Activated T-helper 9 cell treated with anti-CD3 and anti-CD28 coated beads, Interleukin-2, amount 50 U/mL, for 16 hours (primary cell): ENCODE measurements at regions not wholly inside any gene's neighbourhood (a gene's known extent, or its start where the extent isn't known, plus 50 kb on each side); places are given as distances from the start of the nearest gene placed in this dataset.

Experiments
- DNase-seq: peaks from one replicate; pipeline ENCODE4 v3.0.0-alpha.2; 2020; ENCODE audit warnings: low read depth

DNA sequence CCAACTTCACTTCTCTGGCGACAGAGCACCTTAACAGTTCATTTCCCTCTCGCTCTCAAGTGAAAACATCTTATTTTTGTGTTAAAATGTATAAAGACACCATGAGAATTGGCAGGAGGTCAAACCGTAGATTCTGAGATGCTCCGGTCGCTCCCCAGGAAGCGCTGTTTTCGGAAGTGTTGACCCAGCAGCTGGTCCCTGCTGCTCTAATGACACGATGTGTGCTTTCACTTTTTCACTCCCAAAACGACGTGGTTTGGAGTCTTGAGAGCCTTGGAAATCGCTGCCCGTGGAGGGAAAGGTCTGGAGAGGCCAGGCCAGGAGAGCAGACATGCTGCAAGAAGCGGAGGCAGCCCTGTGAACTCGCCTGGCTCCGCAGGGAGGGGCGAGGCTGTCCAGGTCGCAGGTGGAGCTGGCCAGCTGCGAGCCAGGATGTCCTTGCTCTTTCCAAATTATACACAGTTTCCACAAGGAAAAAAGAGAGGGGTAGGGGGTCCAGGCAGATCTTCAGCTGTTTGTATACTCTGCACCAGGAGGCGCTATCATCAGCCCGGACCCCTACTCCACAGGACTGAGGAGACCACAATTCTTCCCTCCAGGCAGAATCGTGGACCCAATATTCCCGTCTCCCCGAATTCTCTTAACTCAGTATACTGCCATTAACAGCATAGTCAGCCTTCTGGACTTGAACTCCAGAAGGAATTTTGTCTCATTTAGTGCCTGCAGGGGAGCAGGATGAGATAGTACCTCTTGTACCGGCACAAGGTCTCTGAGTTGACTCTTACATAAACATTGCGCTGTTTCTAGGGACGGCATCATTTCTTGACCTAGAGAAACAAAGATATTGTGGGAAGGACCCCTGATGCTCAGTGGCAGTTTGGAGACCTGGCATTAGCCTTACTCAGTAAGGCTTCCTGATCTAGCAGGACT lies 248.6 kb upstream of the ANKRD55 start:
- no peak for DNase-seq

DNA sequence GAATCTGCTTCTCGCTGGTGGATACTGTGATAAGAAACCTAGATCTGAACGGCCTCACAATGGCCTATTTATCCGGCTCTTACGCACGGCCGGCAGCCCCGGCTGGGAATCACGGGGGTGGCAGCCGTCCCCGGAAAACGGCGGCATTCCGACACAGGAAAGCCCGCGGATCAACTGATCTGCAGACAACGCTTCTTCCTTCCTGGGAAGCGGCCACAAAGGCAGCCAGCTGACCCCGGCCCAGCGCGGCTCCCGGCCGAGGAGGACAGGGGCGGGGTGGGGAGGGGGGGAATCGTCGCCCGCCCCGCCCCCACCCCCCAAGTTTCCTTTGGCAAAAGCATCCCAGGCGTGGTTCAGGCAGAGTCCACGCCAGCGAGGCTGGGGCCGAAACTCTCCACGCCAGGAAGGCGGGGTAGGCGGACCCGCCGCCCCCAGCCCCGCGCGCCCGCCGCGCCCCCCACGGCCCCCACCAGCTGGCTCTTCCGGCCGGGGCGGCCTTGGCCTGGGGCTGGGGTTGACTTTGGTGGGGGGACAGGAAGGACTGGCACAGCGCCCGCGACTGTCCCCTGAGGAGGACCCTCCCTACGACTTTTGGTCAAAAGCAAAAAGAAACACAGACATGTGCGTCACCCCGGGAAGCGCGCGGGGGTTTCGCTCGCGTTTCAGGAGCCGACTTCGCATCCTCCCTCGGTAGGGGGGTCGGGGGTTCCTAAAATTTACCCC lies 247.7 kb upstream of the ANKRD55 start:
- peak; percentile 15 for DNase-seq

DNA sequence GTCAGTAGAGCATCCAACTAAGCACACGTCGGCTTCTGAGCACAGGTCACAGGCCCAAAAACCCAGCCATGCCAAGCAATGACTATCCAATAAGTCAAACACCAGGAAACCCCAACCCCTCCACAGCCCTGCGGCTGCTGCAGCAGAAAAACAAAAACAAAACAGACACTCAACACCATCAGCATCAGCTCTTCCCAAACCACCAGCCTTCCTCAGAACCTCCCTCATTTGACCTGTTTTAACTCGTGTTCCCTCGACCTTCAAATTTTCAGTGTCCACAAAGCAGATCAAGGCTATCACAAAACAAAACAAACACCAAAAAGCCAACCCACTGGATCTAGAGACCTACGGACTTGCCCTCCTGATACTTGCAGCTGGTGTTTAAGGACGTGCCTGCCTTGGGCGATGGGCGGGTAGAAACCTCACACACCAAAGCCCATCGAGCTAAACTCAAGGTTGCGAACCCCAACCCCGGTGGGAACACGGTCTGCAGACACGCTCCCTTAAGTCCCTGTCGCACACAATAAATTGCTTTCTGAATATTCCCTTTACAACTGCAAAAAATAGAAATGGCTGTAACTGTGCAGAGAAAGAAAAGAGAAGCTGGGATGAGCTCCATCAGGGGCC lies 247.1 kb upstream of the ANKRD55 start:
- no peak for DNase-seq

DNA sequence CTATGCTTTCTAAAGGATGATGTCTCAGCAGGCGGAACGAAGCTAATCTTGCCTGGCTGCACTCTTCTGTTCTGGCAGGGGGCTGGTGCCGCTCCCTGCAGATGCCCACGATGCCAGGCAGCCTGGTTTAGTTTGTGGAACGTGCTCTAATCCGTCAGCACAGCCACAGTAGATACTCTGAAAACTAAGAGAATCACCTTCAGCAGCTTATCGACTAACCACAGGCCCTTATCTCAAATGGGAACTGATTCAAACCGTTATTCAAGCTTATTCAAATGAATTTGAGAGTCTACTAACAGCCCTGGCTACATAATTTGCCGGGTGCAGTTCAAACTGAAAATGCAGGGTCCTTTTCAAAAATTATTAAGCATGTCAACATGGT lies 246.6 kb upstream of the ANKRD55 start:
- DNase-seq: no peak

DNA sequence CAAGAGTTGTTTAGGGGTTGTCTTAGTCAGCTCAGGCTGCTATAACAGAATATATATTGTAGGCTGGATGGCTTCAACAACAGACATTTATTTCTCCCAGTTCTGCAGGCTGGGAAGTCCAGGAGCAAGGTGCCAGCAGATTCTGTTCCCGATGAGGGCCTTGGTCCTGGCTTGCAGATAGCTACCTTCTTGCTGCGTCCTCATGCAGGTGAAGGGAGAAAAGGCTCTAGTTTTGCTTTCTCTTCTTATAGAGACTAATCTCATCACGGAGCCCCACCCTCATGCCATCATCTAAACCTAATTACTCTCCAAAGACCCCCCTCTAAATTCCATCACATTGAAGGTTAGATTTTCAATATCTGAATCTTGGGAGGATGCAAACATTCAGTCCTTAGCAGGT lies 246.0 kb upstream of the ANKRD55 start:
- no peak for DNase-seq

DNA sequence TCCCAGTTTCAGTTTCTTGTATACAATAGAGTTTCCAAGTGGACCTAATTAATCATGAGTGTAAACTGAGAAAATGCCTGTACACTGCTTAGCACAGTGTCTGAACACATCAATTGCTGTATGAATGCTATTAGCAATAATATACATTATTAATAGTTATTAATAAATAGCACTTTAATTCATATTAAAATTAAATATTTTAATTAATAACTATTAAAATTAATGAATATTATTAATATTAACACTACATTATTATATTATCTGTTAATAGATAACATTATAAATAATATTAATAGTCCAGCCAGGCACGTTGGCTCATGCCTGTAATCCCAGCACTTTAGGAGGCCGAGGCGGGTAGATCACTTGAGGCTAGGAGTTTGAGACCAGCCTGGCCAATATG lies 244.9 kb upstream of the ANKRD55 start:
- DNase-seq: no peak

DNA sequence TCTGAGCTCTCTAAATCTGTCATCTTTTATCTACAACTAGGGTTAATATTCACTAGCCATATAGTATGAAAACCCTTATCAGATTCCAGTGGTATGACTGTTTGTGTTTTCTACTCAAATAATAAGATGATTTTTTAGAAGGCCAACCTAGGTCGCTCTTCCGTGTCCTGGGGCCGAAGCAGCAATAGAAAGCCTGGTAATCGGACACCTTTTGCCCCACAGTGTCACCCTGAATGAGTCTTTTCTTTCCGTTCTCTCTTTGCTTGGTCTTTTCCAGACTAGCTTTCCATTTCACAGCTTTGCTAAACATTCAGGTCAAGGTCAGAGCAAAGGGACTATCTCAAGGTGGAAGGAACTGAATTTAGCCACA lies 243.3 kb upstream of the ANKRD55 start:
- DNase-seq: no peak

DNA sequence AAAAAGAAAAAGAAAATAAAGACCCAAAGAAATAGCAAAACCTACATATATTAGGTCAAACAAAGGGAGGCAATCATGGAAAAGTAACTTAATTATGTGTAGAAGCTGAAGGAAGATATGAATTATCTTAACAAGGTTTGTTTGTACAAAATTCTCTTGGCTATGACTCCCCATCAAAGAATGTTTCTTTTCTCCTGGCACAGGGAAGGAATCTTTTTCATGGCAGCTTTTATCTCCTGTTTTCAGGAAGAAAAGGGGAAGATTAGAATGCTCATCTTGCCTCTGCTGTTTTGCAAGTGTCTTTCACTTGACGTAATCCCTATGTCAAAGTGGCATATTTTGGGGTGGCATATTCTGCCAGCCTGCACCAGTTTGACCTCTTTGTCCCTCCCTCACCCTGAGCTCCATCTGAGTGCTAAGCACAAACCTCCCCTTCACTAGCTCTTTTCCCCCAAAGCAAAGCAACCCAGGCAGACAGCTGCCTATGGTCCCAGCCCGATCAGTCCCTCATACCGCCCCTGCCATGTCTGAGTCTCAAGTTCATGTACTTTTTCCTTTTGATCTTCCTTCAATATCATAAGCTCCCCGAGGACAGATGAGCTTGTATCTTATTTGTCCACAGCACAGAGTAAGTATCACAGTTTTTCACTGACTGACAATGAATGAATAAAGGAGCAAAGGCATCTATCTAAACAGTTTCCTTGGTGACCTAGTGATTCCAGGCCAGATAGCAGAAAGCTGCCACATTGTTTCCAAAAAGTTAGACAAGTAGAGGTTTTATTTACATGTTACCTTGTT lies 242.8 kb upstream of the ANKRD55 start:
- DNase-seq: no peak

DNA sequence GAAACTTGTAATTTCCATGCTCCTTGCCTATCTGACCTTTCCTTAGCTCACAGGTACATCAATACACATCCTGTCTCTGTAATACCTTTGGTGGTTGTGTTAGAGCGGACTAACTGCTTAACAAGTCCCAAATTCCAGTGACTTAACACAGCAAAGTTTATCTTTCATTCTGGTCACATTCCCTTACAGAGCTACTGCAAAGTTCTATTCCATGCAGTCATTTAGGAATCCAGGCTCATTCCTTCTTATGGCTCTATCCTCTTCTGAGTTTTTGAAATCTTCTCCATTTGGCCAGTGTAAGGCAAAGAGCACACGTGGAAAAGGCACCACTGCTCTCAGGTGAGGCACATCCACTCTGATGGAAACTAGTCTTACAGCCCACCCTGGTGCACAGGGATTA lies 238.6 kb upstream of the ANKRD55 start:
- DNase-seq: no peak

DNA sequence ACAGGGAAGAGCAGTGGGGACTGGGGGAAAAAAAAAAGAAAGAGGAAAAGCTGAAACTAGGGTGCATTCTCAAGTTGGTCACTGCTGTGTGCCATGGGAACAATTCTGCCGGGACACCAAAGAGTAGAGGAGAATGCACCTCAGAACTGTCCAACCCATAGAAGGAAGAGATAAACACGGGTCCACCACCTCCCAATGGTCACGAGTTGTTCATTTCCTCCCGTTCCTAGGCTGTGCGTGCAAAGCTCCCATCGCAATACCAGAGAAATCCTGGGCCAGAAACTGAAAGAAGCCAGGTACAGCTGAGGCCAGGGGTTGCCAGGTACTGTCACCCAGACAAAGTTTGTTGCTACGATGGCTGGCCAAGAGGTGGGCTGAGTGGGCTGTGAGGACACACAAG lies 236.9 kb upstream of the ANKRD55 start:
- DNase-seq: no peak

DNA sequence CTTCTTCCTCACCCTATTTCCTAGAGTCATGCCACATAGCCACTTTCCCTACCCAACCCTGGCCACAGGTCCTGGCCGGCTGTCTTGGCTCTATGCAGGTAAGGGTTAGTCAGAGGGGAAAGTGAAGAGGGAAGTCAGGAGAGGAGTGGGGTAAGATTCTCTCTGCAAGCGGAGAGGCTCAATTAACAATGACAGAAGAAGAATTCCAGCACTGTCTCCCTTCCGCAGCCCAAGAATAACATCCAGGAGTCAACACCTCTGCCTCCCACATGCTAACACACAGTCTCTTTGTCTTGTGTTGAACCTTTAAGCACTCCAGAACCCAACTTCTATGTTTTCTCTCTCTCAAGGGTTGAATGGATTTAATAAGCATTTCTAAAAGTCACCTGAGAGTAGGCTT lies 235.1 kb upstream of the ANKRD55 start:
- DNase-seq: no peak

DNA sequence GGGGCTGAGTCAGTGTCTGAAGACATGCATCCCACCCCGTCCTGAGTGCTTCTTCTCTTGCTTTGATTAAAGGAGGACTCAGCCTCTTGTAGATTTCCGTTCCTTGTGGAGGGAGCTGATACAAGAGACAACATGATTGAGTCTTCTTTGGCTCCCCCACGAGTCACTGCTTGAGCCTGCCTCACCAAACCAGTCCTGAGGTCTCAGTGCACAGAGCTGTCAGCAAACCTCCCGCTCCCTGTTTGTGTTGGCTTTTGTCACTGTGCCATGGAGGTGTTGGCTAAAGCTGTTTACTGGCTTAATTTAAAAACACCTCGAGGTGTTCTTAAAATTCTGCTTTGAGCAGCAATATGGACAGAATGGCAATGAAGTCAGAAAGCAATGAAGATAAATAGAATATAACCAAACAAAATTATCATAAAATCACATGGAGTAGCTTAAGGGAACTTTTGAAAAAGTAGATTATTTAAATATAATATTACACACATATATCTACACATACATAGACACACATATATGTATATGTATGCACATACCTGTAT lies 234.1 kb upstream of the ANKRD55 start:
- no peak for DNase-seq

DNA sequence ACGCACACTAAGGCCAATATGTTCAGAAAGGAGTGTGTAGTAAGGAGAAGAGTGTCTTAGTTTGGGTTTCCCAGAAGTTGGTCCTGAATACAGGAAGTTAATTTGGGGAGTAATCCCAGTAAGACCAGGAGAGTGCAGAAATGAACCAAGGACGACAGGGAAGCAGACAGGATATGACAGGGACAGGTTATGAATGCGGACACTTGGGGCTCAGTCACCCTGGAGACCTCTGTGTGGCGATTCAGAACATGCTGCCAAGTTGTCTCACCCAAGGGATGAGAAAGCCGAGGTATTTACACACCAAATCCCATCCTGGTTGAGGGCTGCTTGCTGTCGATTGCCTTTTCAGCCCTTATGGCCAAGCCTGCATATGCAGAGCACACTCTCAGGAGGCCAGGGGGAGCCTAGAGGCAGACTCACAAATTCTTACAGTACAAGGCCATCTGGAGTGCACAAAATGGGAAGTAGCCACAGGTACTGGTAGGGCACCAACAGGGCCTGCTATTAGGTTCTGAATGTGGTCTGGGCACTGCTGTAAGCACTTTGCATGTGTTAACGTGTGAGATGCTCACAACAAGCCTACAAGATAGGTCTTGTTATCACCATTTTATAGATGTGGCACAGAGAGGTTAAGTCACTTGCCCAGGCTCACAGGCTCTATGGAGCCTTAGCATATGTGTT lies 233.1 kb upstream of the ANKRD55 start:
- no peak for DNase-seq

DNA sequence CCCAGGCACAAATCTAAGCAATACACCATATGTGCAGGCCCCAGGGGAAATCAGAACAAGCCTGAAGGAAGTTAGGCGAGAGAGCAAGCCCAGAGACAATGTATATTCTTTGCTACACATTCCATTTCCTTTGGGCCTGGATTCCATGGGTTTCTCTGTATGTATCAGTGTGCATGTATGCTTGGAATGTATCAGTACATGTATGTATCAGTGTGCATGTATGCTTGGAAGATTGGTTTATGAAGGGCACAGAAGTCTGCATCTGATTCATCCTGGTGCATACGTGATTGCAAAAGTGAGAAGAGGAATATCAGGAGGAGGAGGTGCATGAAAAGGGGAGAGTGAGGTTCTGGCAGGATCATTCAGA lies 232.6 kb upstream of the ANKRD55 start:
- no peak for DNase-seq

DNA sequence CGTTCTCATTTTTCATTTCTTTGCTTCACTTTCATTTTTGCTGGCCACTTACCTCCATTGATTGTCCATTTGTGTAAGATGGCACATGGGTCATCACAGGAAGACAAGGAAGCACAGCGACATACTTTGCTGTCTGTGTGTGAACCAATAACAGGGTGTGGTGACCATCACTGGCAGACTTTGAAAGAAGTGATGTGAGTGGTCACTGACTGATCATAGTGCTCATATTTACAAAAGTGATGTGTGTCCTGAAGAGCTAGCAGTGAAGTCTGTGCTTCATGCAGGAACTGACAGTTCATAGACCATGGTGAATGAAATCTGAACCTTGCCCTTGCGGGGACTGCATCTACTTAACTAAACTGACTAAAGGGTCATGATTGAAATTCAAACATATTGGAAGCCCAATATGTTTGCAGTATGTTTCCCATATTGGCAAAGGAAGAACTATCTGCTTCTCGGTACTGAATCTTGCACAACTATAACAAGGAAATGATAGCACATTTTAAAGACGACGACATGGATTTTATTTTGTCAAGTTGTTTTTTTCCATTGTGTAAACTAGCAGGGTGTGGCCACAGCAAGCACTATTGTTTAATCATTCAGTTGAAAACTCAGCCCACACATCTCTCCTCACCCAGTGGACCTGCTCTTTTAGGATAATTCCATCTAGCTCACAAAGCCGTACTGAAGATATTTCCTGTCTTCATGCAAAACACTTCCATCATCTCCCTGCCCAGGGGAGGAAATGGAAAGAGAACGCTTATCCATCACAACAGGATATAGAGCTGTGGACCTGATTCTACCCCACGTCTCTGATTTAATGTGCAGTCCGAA lies 232.0 kb upstream of the ANKRD55 start:
- DNase-seq: no peak

DNA sequence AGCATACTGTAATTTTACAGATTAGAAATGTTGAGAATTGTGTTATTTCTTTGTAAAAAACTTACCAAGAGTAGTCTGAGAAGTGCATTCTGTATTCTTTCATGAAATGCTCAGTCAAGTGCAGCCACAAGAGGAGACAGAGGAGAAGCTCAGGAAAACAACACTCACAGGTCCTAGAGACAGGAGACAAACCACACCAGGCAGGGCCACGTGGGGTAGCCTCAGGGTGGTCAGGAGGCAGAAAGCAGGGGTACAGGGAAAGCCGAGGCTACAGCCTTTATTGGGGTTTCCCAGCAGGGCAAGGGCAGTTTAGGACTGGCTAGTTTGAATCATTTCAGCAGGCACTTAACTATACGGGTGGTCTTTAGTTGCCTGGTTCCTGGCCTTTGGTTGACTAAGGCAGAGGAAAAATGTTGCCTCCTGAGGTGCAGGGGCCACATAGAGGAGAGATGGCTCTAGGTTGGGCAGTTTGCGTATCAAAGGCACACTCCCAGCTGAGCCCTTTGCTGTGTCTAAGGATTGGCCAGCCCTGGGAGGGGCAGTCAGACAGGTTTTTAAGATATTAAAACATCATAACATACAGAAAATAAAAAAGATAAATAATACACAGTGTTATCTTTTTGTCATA lies 230.9 kb upstream of the ANKRD55 start:
- no peak for DNase-seq

DNA sequence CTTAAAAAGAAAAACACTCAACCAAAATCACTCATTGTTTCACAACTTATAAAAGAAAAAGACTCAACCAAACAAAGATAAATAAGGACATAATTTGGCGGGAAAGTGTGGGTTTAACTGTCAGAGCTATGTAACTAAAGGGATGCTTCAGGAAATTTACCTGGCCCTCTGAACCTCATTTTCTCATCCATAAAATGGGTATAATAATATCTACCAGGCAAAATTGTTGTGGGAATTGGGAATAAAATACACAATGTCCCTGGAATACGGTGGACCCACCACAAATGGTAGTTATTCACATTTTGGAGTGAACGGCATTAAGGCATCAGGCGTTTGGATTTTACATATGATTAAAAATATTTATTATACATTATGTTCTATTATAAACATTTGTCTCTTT lies 228.5 kb upstream of the ANKRD55 start:
- DNase-seq: no peak

DNA sequence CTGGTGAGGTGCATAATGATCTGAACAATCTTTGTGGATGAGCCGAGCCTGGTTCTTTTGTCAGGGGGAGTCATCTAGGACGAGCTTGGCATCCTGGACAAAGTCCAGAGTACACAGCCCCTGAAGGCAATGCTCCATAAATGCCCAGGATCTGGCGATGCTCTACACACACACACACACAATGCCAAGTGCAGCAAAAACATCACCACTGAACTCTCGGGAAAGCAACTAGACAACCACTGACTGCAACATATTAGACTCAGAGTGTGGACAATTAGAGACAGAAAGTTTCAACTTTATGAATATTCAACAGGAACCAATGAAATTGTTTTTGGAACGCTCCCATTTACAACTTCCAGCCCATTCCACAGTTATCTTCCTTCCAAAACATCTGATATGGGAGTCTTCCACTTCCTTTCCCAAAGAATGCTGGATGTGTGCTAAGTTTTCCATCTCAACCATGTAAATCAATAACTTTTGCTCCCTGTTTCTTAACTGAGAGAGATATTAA lies 227.6 kb upstream of the ANKRD55 start:
- no peak for DNase-seq

DNA sequence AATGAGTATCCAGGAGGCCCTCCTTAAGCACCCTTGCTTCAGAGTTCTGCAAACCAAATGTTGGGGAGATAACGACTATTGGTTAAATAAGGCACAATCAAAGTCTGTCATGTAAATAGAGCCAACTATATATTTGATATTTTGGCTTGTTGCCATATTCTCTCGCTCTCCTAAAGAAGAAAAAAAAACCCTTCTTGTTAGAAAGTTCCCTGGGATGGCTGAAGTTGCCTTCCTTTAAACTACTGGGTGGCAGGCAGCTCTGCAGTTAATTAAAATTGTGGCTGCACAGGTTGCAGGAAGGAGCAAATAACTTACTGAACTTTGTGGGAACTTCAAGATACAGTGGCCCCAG lies 227.0 kb upstream of the ANKRD55 start:
- no peak for DNase-seq
